ENCODE measurements at regions not wholly inside any gene's neighbourhood (a gene's known extent, or its start where the extent isn't known, plus 50 kb on each side); places are given as distances from the start of the nearest gene placed in this dataset.
"Not testable (repeated sequence)": the region's sequence is repeated elsewhere in the genome, so short reads cannot be mapped to it uniquely, and the experiment has no call there.

GRCh38 chr3:153767601-153768560 lies 353.3 kb upstream of the ARHGEF26 start:
- Mint-ChIP-seq H3K9me3 (peaks cover 7% of the 10 kb centered on the region), H3K27ac (no peak overlapping the region), H3K36me3 (no peaks in the 10 kb centered on the region), H3K4me3 (no peak overlapping the region), H3K4me1 (peaks cover 8% of the 10 kb centered on the region)
- no peak for DNase-seq (ENCODE audit: low spot score in 2 of 2)
- peak; percentile 36 for ATAC-seq

GRCh38 chr3:153768561-153769469 lies 352.4 kb upstream of the ARHGEF26 start:
- DNase-seq (ENCODE audit: low spot score in 2 of 2) = peak; percentile 24 to 61
- Mint-ChIP-seq H3K9me3 (peaks cover 7% of the 10 kb centered on the region), H3K4me1 (peaks cover 8% of the 10 kb centered on the region), H3K27ac (no peak overlapping the region), H3K4me3 (no peak overlapping the region), H3K36me3 (no peaks in the 10 kb centered on the region)
- peak; percentile 90 for ATAC-seq

- DNase-seq (ENCODE audit: low spot score in 2 of 2) (no peak), ATAC-seq (no peak)
- H3K9me3 Mint-ChIP-seq = no peaks in the 10 kb centered on the region
- H3K27ac Mint-ChIP-seq = no peak overlapping the region
- no peaks in the 10 kb centered on the region for H3K36me3 Mint-ChIP-seq
- no peaks in the 10 kb centered on the region for H3K4me1 Mint-ChIP-seq
- no peak overlapping the region for H3K4me3 Mint-ChIP-seq
These were observed 338.1 kb upstream of the ARHGEF26 start for GRCh38 chr3:153783106-153783505.

GRCh38 chr3:153783741-153784480 lies 337.3 kb upstream of the ARHGEF26 start:
- ATAC-seq = no peak

GRCh38 chr3:153785901-153786300 lies 335.3 kb upstream of the ARHGEF26 start:
- Mint-ChIP-seq H3K9me3 (no peaks in the 10 kb centered on the region), H3K27ac (no peak overlapping the region), H3K4me3 (no peak overlapping the region), H3K4me1 (no peaks in the 10 kb centered on the region), H3K36me3 (no peaks in the 10 kb centered on the region)
- ATAC-seq (peak; percentile 21), DNase-seq (ENCODE audit: low spot score in 2 of 2) (no peak)

More at GRCh38 chr3:153783741-153784480, 337.3 kb upstream of the ARHGEF26 start:
- H3K9me3 Mint-ChIP-seq = no peaks in the 10 kb centered on the region
- no peaks in the 10 kb centered on the region for H3K4me1 Mint-ChIP-seq
- H3K4me3 Mint-ChIP-seq = no peak overlapping the region
- DNase-seq (ENCODE audit: low spot score in 2 of 2) = no peak
- H3K36me3 Mint-ChIP-seq = no peaks in the 10 kb centered on the region
- H3K27ac Mint-ChIP-seq = no peak overlapping the region

- Mint-ChIP-seq H3K9me3 (no peaks in the 10 kb centered on the region), H3K27ac (no peak overlapping the region), H3K4me3 (no peak overlapping the region), H3K36me3 (no peaks in the 10 kb centered on the region), H3K4me1 (no peaks in the 10 kb centered on the region)
- no peak for ATAC-seq
- no peak for DNase-seq (ENCODE audit: low spot score in 2 of 2)
These were observed 331.8 kb upstream of the ARHGEF26 start for GRCh38 chr3:153789380-153789779.

- not testable (repeated sequence) for H3K4me1 Mint-ChIP-seq; H3K36me3 Mint-ChIP-seq; H3K4me3 Mint-ChIP-seq; H3K9me3 Mint-ChIP-seq; H3K27ac Mint-ChIP-seq; ATAC-seq; DNase-seq (ENCODE audit: low spot score in 2 of 2)
These were observed 324.1 kb upstream of the ARHGEF26 start for GRCh38 chr3:153797056-153797455.

GRCh38 chr3:153809097-153809496 lies 312.1 kb upstream of the ARHGEF26 start:
- H3K27ac Mint-ChIP-seq = no peak overlapping the region
- H3K36me3 Mint-ChIP-seq = no peaks in the 10 kb centered on the region
- DNase-seq (ENCODE audit: low spot score in 2 of 2) (no peak), ATAC-seq (no peak)
- no peaks in the 10 kb centered on the region for H3K9me3 Mint-ChIP-seq
- H3K4me1 Mint-ChIP-seq = no peaks in the 10 kb centered on the region
- H3K4me3 Mint-ChIP-seq = no peak overlapping the region

GRCh38 chr3:153818338-153818737 lies 302.9 kb upstream of the ARHGEF26 start:
- Mint-ChIP-seq H3K4me1 (no peaks in the 10 kb centered on the region), H3K9me3 (no peaks in the 10 kb centered on the region), H3K36me3 (no peaks in the 10 kb centered on the region), H3K4me3 (no peak overlapping the region), H3K27ac (no peak overlapping the region)
- ATAC-seq (peak; percentile 40), DNase-seq (ENCODE audit: low spot score in 2 of 2) (no peak)

- Mint-ChIP-seq H3K4me3 (no peak overlapping the region), H3K9me3 (no peaks in the 10 kb centered on the region), H3K4me1 (no peaks in the 10 kb centered on the region), H3K27ac (no peak overlapping the region), H3K36me3 (no peaks in the 10 kb centered on the region)
- DNase-seq (ENCODE audit: low spot score in 2 of 2) (no peak), ATAC-seq (no peak)
These were observed 301.2 kb upstream of the ARHGEF26 start for GRCh38 chr3:153820035-153820434.

GRCh38 chr3:153828346-153828745 lies 292.8 kb upstream of the ARHGEF26 start:
- DNase-seq (ENCODE audit: low spot score in 2 of 2); ATAC-seq; H3K36me3 Mint-ChIP-seq; H3K4me1 Mint-ChIP-seq; H3K9me3 Mint-ChIP-seq; H3K4me3 Mint-ChIP-seq: not testable (repeated sequence)
- H3K27ac Mint-ChIP-seq = peak overlapping the region; percentile 60

GRCh38 chr3:153829606-153830170 lies 291.5 kb upstream of the ARHGEF26 start:
- Mint-ChIP-seq H3K27ac (no peak overlapping the region), H3K4me1 (peaks cover 5% of the 10 kb centered on the region), H3K4me3 (no peak overlapping the region), H3K9me3 (no peaks in the 10 kb centered on the region), H3K36me3 (no peaks in the 10 kb centered on the region)
- DNase-seq (ENCODE audit: low spot score in 2 of 2) (no peak), ATAC-seq (peak; percentile 64)

GRCh38 chr3:153830552-153830951 lies 290.6 kb upstream of the ARHGEF26 start:
- no peaks in the 10 kb centered on the region for H3K9me3 Mint-ChIP-seq
- no peak for ATAC-seq
- no peak for DNase-seq (ENCODE audit: low spot score in 2 of 2)
- H3K4me1 Mint-ChIP-seq = peaks cover 5% of the 10 kb centered on the region
- H3K4me3 Mint-ChIP-seq = no peak overlapping the region
- H3K27ac Mint-ChIP-seq = no peak overlapping the region
- no peaks in the 10 kb centered on the region for H3K36me3 Mint-ChIP-seq

GRCh38 chr3:153835540-153835939 lies 285.6 kb upstream of the ARHGEF26 start:
- no peak overlapping the region for H3K27ac Mint-ChIP-seq
- no peaks in the 10 kb centered on the region for H3K9me3 Mint-ChIP-seq
- H3K36me3 Mint-ChIP-seq = no peaks in the 10 kb centered on the region
- no peak for ATAC-seq
- H3K4me3 Mint-ChIP-seq = no peak overlapping the region
- no peak for DNase-seq (ENCODE audit: low spot score in 2 of 2)
- no peaks in the 10 kb centered on the region for H3K4me1 Mint-ChIP-seq

GRCh38 chr3:153840487-153840886 lies 280.7 kb upstream of the ARHGEF26 start:
- ATAC-seq (no peak), DNase-seq (ENCODE audit: low spot score in 2 of 2) (no peak)
- peaks cover 4% of the 10 kb centered on the region for H3K9me3 Mint-ChIP-seq
- H3K27ac Mint-ChIP-seq = no peak overlapping the region
- H3K4me3 Mint-ChIP-seq = no peak overlapping the region
- no peaks in the 10 kb centered on the region for H3K36me3 Mint-ChIP-seq
- no peaks in the 10 kb centered on the region for H3K4me1 Mint-ChIP-seq
